ENCODE measurements at regions not wholly inside any gene's neighbourhood (a gene's known extent, or its start where the extent isn't known, plus 50 kb on each side); places are given as distances from the start of the nearest gene placed in this dataset.

DNA sequence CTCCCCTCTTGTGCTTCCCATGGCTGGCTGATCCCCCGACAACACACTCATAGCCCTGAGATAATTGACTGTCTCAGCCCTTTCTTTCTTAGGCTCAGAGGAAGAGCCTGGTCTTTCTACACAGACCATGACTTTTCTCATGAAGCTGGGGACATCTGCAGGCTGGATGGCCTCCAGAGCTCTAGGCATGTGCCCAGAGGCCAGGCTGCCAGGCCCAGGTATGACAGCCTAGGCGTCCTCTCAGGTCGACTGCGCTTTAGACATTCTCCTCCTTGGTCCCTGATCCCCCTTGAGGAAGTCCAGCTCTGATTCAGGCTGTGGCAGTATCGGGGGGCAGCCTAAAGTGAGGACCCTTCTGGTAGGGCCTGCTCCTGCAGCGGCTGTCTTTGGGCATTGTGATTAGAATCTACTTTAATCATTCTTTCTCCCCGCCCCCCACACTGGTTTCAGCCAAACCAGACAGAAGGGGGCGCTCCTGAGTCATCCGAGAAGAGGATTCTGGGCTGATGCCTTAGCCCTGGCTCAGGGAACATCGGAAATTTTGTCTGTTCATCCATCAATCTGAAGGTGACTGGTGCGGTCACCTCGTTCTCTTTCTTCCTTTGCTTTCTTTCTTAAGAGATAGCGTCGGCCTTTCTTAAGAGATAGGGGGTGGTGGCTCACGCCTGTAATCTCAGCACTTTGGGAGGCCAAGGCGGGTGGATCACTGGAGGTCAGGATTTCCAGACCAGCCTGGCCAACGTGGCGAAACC lies 66.5 kb upstream of the HSPA9 start:
- TF ChIP-seq YY1 (IDR thresholded peaks at IDR 0.05; ENCODE audit: insufficient read depth, insufficient read length) = no peak
- no peak for TF ChIP-seq SUZ12 (IDR thresholded peaks at IDR 0.05; ENCODE audit: extremely low read depth, insufficient read depth, insufficient read length)
- TF ChIP-seq ZNF274 (IDR thresholded peaks at IDR 0.05; ENCODE audit: low read depth, low read length) = no peak

Measured in NT2/D1 (cell line).